HCT116 (cell line): ENCODE measurements at regions not wholly inside any gene's neighbourhood (a gene's known extent, or its start where the extent isn't known, plus 50 kb on each side); places are given as distances from the start of the nearest gene placed in this dataset.

Experiments used
- CEBPB ChIP-seq: IDR thresholded peaks from 2 replicates; pipeline ENCODE4 v1.6.1; 2012; ENCODE audit warnings: low read depth
- EGR1 ChIP-seq: IDR thresholded peaks from 2 replicates; pipeline ENCODE4 v1.6.1; 2012; ENCODE audit warnings: low read depth
- ELF1 ChIP-seq: IDR thresholded peaks from 2 replicates; pipeline ENCODE4 v1.6.1; 2012; ENCODE audit warnings: low read depth, borderline replicate concordance
- EZH2 ChIP-seq: fragments of 200-600 bp; sonication (generic); IDR thresholded peaks from 2 replicates; pipeline ENCODE4 v1.6.1; 2017; ENCODE audit warnings: antibody characterized with exemption, mixed run types
- EZH2phosphoT487 ChIP-seq: fragments of 200-600 bp; IDR thresholded peaks from 2 replicates; pipeline ENCODE4 v1.6.1; 2018; ENCODE audit warnings: antibody characterized with exemption, borderline replicate concordance
- RAD21 ChIP-seq: IDR thresholded peaks from 2 replicates; pipeline ENCODE4 v1.6.1; 2012; ENCODE audit warnings: low read depth, mild to moderate bottlenecking
- ZNF274 ChIP-seq: fragments of 200-500 bp; sonication (Bioruptor generic); IDR thresholded peaks from 2 replicates; pipeline ENCODE4 v1.6.1; 2014; ENCODE audit warnings: mild to moderate bottlenecking, low read depth, low read length, inconsistent platforms
- TF ChIP-seq, protein P1 (sequence below), 3 experiments: fragments of 200-600 bp in 1 of 3; sonication (generic) in 1 of 3; IDR thresholded peaks in 2 of 3; conservative IDR thresholded peaks in 1 of 3; 2 replicates each; pipeline ENCODE4 v1.5.1; 2012 to 2017; ENCODE audit warnings: low read depth in 2 of 3, low read length in 2 of 3, antibody characterized with exemption in 1 of 3, borderline replicate concordance in 1 of 3, control low read depth in 1 of 3, mild to moderate bottlenecking in 1 of 3, mixed read lengths in 1 of 3, mixed run types in 1 of 3, moderate library complexity in 1 of 3; ENCODE audit not compliant: insufficient read depth in 1 of 3
- TF ChIP-seq, protein P2 (sequence below): IDR thresholded peaks from 2 replicates; pipeline ENCODE4 v1.6.1; 2012

DNA sequence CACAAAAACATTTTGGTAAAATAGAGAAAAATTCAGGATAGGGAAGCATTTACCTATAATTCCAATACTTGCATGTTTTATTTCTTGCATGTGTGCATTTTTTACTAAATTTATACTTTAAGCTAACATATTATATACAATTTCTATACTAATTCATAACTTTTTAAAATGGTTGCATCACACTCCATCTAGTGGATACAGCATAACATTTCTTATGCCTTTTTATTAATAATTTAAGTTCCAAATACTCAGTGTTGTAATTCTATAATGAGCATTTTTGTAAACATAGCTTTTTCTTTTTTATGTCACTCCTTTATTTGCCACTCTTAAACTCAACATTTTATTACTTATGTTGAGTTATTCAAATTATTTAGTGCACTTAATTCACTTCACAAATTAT is 477.7 kb downstream of the ZBBX start:
- TF ChIP-seq EZH2 (no peak), RAD21 (peak; percentile 44), EZH2phosphoT487 (no peak), ELF1 (no peak), CEBPB (no peak), ZNF274 (no peak), EGR1 (no peak)
- TF ChIP-seq, protein P1, sequence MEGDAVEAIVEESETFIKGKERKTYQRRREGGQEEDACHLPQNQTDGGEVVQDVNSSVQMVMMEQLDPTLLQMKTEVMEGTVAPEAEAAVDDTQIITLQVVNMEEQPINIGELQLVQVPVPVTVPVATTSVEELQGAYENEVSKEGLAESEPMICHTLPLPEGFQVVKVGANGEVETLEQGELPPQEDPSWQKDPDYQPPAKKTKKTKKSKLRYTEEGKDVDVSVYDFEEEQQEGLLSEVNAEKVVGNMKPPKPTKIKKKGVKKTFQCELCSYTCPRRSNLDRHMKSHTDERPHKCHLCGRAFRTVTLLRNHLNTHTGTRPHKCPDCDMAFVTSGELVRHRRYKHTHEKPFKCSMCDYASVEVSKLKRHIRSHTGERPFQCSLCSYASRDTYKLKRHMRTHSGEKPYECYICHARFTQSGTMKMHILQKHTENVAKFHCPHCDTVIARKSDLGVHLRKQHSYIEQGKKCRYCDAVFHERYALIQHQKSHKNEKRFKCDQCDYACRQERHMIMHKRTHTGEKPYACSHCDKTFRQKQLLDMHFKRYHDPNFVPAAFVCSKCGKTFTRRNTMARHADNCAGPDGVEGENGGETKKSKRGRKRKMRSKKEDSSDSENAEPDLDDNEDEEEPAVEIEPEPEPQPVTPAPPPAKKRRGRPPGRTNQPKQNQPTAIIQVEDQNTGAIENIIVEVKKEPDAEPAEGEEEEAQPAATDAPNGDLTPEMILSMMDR (IDR thresholded peaks at IDR 0.05 in 2 of 3, conservative IDR thresholded peaks at IDR 0.05 in 1 of 3; ENCODE audit: borderline replicate concordance in 1 of 3, insufficient read depth in 1 of 3, low read depth in 2 of 3, low read length in 2 of 3): peak in 2 of 3 experiments; percentile 21 to 35; a peak in 3 of 6 replicates
- TF ChIP-seq, protein P2, sequence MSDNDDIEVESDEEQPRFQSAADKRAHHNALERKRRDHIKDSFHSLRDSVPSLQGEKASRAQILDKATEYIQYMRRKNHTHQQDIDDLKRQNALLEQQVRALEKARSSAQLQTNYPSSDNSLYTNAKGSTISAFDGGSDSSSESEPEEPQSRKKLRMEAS: no peak
